ENCODE measurements at regions not wholly inside any gene's neighbourhood (a gene's known extent, or its start where the extent isn't known, plus 50 kb on each side); places are given as distances from the start of the nearest gene placed in this dataset.

- DNase-seq = no peak
- 94 to 98% (median 94%) methylated on average over 13 of the region's 13 CpGs for WGBS, 3 donors
- intact Hi-C loops (cut with DNase I) = no loop called here
Observed at GRCh38 chr10:128499486-128499885, 373.3 kb upstream of the MKI67 start.

DNA sequence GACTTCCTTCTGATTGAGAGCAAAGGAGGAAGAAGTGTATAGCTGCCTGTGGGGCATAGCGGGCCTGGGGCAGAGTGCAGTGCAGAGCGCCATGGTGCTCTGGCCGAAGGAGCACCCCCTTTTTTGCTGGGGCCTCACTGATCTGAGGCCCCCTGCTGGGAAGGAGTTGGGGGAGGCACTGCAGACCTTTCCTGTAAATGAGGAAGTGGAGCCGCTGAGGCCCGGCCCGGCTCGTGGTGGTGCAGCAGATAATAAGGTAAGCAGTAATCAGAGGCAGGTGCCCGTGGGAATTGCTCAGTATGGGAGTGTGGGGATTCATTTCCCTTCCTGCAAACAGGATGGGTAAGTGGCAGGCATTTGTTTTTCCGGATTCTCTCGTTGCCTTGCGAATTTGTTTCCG is 373.7 kb upstream of the MKI67 start:
- Histone ChIP-seq H3K36me3 (no peaks in the 10 kb centered on the region), H3K27ac (no peak overlapping the region), H3K4me1 (ENCODE audit: insufficient read depth) (no peaks in the 10 kb centered on the region), H3K9me3 (no peaks in the 10 kb centered on the region), H3K27me3 (no peaks in the 10 kb centered on the region), H3K4me3 (no peak overlapping the region)
- intact Hi-C loops (cut with DNase I) = no loop called here
- no peak for DNase-seq
- 78 to 81% (median 80%) methylated on average over 12 of the region's 12 CpGs for WGBS, 3 donors
- no peak for TF ChIP-seq EP300 (IDR thresholded peaks at IDR 0.05)
- no peak for TF ChIP-seq POLR2A (IDR thresholded peaks at IDR 0.05)
- TF ChIP-seq, protein P1, sequence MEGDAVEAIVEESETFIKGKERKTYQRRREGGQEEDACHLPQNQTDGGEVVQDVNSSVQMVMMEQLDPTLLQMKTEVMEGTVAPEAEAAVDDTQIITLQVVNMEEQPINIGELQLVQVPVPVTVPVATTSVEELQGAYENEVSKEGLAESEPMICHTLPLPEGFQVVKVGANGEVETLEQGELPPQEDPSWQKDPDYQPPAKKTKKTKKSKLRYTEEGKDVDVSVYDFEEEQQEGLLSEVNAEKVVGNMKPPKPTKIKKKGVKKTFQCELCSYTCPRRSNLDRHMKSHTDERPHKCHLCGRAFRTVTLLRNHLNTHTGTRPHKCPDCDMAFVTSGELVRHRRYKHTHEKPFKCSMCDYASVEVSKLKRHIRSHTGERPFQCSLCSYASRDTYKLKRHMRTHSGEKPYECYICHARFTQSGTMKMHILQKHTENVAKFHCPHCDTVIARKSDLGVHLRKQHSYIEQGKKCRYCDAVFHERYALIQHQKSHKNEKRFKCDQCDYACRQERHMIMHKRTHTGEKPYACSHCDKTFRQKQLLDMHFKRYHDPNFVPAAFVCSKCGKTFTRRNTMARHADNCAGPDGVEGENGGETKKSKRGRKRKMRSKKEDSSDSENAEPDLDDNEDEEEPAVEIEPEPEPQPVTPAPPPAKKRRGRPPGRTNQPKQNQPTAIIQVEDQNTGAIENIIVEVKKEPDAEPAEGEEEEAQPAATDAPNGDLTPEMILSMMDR (IDR thresholded peaks at IDR 0.05) = no peak

More at GRCh38 chr10:128499486-128499885, 373.3 kb upstream of the MKI67 start:
- Histone ChIP-seq H3K9me3 (no peaks in the 10 kb centered on the region), H3K27ac (no peak overlapping the region), H3K4me1 (ENCODE audit: insufficient read depth) (no peaks in the 10 kb centered on the region), H3K27me3 (no peaks in the 10 kb centered on the region), H3K36me3 (no peaks in the 10 kb centered on the region), H3K4me3 (no peak overlapping the region)
- TF ChIP-seq, protein P1 (IDR thresholded peaks at IDR 0.05) = no peak
- no peak for TF ChIP-seq EP300 (IDR thresholded peaks at IDR 0.05)
- no peak for TF ChIP-seq POLR2A (IDR thresholded peaks at IDR 0.05)

DNA sequence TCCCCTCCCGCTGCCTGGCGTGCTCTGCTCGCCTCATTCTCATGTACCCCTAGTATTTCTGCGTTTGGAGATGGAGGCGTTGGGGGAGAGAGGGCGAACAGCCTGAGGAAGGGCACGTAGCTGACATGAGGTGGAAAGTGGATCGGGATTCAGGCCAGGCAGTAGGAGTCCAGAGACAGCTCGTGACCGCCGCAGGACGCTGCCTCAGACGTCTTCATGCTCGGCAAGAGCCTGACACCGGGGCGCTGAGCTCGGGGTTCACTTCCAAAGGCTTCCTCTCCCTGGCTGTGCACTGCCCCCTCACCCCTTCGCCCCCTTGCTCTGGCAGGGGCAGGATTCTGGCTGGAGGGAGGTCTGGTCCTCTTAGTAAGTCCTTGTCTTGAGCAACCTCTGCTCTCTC is 374.4 kb upstream of the MKI67 start:
- Histone ChIP-seq H3K4me3 (no peak overlapping the region), H3K27ac (no peak overlapping the region), H3K4me1 (ENCODE audit: insufficient read depth) (no peaks in the 10 kb centered on the region), H3K9me3 (no peaks in the 10 kb centered on the region), H3K27me3 (no peaks in the 10 kb centered on the region), H3K36me3 (no peaks in the 10 kb centered on the region)
- no peak for DNase-seq
- intact Hi-C loops (cut with DNase I) = no loop called here
- 90 to 96% (median 90%) methylated on average over 18 of the region's 18 CpGs for whole genome bisulfite sequencing, 3 donors
- no peak for TF ChIP-seq EP300 (IDR thresholded peaks at IDR 0.05)
- no peak for TF ChIP-seq POLR2A (IDR thresholded peaks at IDR 0.05)
- TF ChIP-seq, protein P1 (IDR thresholded peaks at IDR 0.05) = no peak

GRCh38 chr10:128505346-128505745 is 379.1 kb upstream of the MKI67 start:
- Histone ChIP-seq H3K9me3 (no peaks in the 10 kb centered on the region), H3K36me3 (no peaks in the 10 kb centered on the region), H3K4me1 (ENCODE audit: insufficient read depth) (no peaks in the 10 kb centered on the region), H3K27me3 (no peaks in the 10 kb centered on the region), H3K4me3 (no peak overlapping the region), H3K27ac (no peak overlapping the region)
- TF ChIP-seq EP300 (IDR thresholded peaks at IDR 0.05) = no peak
- TF ChIP-seq, protein P1 (IDR thresholded peaks at IDR 0.05) = no peak
- no peak for TF ChIP-seq POLR2A (IDR thresholded peaks at IDR 0.05)
- 78 to 83% (median 81%) methylated on average over 6 of the region's 6 CpGs for WGBS, 3 donors
- intact Hi-C loops (cut with DNase I) = no loop called here
- no peak for DNase-seq

- H3K9me3 ChIP-seq = no peaks in the 10 kb centered on the region
- 78 to 92% (median 83%) methylated on average over 2 of the region's 2 CpGs for WGBS, 3 donors
- intact Hi-C loops (cut with DNase I) = no loop called here
- no peak for DNase-seq
- H3K4me1 ChIP-seq (ENCODE audit: insufficient read depth) = no peaks in the 10 kb centered on the region
- H3K27ac ChIP-seq = no peak overlapping the region
- no peaks in the 10 kb centered on the region for H3K36me3 ChIP-seq
- TF ChIP-seq POLR2A (IDR thresholded peaks at IDR 0.05) = no peak
- no peak for TF ChIP-seq EP300 (IDR thresholded peaks at IDR 0.05)
- TF ChIP-seq, protein P1 (IDR thresholded peaks at IDR 0.05) = no peak
- no peaks in the 10 kb centered on the region for H3K27me3 ChIP-seq
- no peak overlapping the region for H3K4me3 ChIP-seq
Observed at GRCh38 chr10:128506423-128506822, 380.2 kb upstream of the MKI67 start.

All from ovary (tissue), 7 donors.